ENCODE measurements at regions not wholly inside any gene's neighbourhood (a gene's known extent, or its start where the extent isn't known, plus 50 kb on each side); places are given as distances from the start of the nearest gene placed in this dataset.

GRCh38 chr6:48764286-48765044 is 653.5 kb upstream of the PTCHD4 start:
- ChIA-PET CTCF (interaction anchor here (0.5 to 3.3 kb wide), 16 partner anchors 9 to 1134 kb away, joined by 3 to 36 read pairs (median 4); no protein-coding TSS in a partner anchor), POLR2A (interaction anchor here (0.6 kb wide), 1 partner anchor 334 kb away, joined by 3 read pairs; no protein-coding TSS in a partner anchor)
- Histone ChIP-seq H3K27ac (ENCODE audit: low read depth, low read length) (no peak overlapping the region), H3K4me3 (ENCODE audit: low read depth, low read length) (no peak overlapping the region), H3K27me3 (ENCODE audit: control insufficient read depth, insufficient read depth, low read length) (no peaks in the 10 kb centered on the region), H3K9me3 (ENCODE audit: control insufficient read depth, insufficient read depth, low read length) (no peaks in the 10 kb centered on the region)
- no peak for TF ChIP-seq CTCF (IDR thresholded peaks at IDR 0.05; ENCODE audit: low read depth, low read length)
- no peak for DNase-seq (ENCODE audit: low read depth, low spot score)

GRCh38 chr6:48757661-48758060 is 646.7 kb upstream of the PTCHD4 start:
- Histone ChIP-seq H3K4me3 (ENCODE audit: low read depth, low read length) (no peak overlapping the region), H3K27me3 (ENCODE audit: control insufficient read depth, insufficient read depth, low read length) (no peaks in the 10 kb centered on the region), H3K9me3 (ENCODE audit: control insufficient read depth, insufficient read depth, low read length) (no peaks in the 10 kb centered on the region), H3K27ac (ENCODE audit: low read depth, low read length) (no peak overlapping the region)
- DNase-seq (ENCODE audit: low read depth, low spot score): no peak
- CTCF ChIA-PET: no interaction called here
- TF ChIP-seq CTCF (IDR thresholded peaks at IDR 0.05; ENCODE audit: low read depth, low read length): no peak
- POLR2A ChIA-PET: no interaction called here

DNA sequence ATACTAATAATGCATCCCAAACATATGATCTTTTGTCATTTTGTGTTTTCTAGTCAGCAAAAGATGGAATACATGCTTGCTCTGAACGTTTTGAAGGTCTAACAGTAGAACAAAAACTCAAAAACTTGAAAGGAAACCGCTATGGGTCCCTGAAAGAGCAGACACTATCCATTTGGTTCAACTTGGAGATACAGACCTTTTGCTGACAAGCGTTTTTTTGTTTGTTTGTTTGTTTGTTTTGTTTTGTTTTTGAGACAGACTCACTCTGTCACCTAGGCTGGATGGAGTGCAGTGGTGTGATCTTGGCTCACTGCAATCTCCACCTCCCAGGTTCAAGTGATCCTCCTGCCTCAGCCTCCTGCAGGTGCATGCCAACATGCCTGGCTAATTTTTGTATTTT is 644.3 kb upstream of the PTCHD4 start:
- H3K27me3 ChIP-seq (ENCODE audit: control insufficient read depth, insufficient read depth, low read length): no peaks in the 10 kb centered on the region
- CTCF ChIA-PET: no interaction called here
- H3K9me3 ChIP-seq (ENCODE audit: control insufficient read depth, insufficient read depth, low read length): no peaks in the 10 kb centered on the region
- no peak for DNase-seq (ENCODE audit: low read depth, low spot score)
- H3K27ac ChIP-seq (ENCODE audit: low read depth, low read length): no peak overlapping the region
- no peak overlapping the region for H3K4me3 ChIP-seq (ENCODE audit: low read depth, low read length)
- no peak for TF ChIP-seq CTCF (IDR thresholded peaks at IDR 0.05; ENCODE audit: low read depth, low read length)
- POLR2A ChIA-PET: no interaction called here

DNA sequence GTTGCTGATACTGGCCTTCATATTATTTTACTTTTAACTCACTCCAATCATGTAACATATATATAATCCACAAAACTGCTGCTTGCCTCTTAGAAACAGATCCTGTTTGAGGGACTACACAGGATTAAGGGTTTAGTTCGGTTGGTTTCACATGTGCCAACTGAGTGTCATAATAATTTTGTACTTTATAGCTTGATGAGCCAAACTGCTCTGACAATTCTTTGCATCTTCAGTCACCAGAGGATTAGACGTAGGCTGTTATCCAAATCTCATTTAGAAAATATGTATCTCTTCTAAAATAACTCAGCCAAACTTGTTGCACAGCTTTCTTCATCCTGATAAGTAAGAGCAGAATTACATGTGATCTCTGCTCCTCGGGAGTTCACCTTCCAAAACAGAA is 643.6 kb upstream of the PTCHD4 start:
- Histone ChIP-seq H3K9me3 (ENCODE audit: control insufficient read depth, insufficient read depth, low read length) (no peaks in the 10 kb centered on the region), H3K27ac (ENCODE audit: low read depth, low read length) (no peak overlapping the region), H3K4me3 (ENCODE audit: low read depth, low read length) (no peak overlapping the region), H3K27me3 (ENCODE audit: control insufficient read depth, insufficient read depth, low read length) (no peaks in the 10 kb centered on the region)
- ChIA-PET POLR2A (no interaction called here), CTCF (interaction anchor here (3.1 kb wide), 1 partner anchor 11 kb away, joined by 16 read pairs; no protein-coding TSS in a partner anchor)
- DNase-seq (ENCODE audit: low read depth, low spot score): no peak
- TF ChIP-seq CTCF (IDR thresholded peaks at IDR 0.05; ENCODE audit: low read depth, low read length): no peak

DNA sequence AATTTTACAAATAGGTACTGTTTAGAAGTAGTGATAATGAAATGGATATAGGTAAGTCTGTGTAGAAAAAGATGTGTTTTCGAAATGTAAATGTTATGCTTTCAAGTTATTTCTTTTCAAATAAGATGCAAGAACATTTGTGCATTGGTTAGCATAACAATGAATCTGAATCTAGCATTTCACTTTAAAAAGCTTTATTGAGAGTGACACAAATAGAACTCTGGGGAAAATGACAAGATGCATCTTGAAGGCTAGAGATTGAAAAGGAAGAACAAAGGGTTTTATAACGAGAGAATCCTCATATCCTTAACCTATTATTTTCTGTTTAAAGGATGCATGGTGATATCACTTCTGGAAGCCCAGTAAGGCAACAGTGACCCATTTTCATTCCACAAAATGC is 639.9 kb upstream of the PTCHD4 start:
- H3K4me3 ChIP-seq (ENCODE audit: low read depth, low read length): no peak overlapping the region
- no peaks in the 10 kb centered on the region for H3K27me3 ChIP-seq (ENCODE audit: control insufficient read depth, insufficient read depth, low read length)
- no peak overlapping the region for H3K27ac ChIP-seq (ENCODE audit: low read depth, low read length)
- CTCF ChIA-PET: interaction anchor here (0.6 to 0.7 kb wide), 2 partner anchors 53 to 59 kb away, joined by 3 read pairs; no protein-coding TSS in a partner anchor
- TF ChIP-seq CTCF (IDR thresholded peaks at IDR 0.05; ENCODE audit: low read depth, low read length): no peak
- H3K9me3 ChIP-seq (ENCODE audit: control insufficient read depth, insufficient read depth, low read length): no peaks in the 10 kb centered on the region
- DNase-seq (ENCODE audit: low read depth, low spot score): no peak
- POLR2A ChIA-PET: no interaction called here
